Stimulated activated CD4-positive, alpha-beta T cell treated with anti-CD3 and anti-CD28 coated beads, Interleukin-12 subunit alpha, Interleukin-12 subunit beta, amount 100 ng/mL, for 48 hours (primary cell): ENCODE measurements at regions not wholly inside any gene's neighbourhood (a gene's known extent, or its start where the extent isn't known, plus 50 kb on each side); places are given as distances from the start of the nearest gene placed in this dataset.
A peak's percentile ranks its signal among the peaks of the same experiment; 100 is the strongest.
"Not testable (repeated sequence)": the region's sequence is repeated elsewhere in the genome, so short reads cannot be mapped to it uniquely, and the experiment has no call there.

Experiments used
- DNase-seq, 3 donors: peaks; one replicate each; pipeline ENCODE4 v3.0.0-alpha.2; 2020; ENCODE audit warnings: low read depth in 2 of 3, low spot score in 1 of 3

- no peak for DNase-seq
Measured at GRCh38 chr1:19591482-19592091, 52.5 kb upstream of the NBL1 start.

GRCh38 chr1:19585507-19585906, 58.6 kb upstream of the NBL1 start:
- DNase-seq = no peak

- peak; percentile 58 to 85 (median 70) for DNase-seq
Measured at GRCh38 chr1:19582318-19582717, 61.8 kb upstream of the NBL1 start.

- DNase-seq = no peak
Measured at GRCh38 chr1:19581381-19581780, 62.7 kb upstream of the NBL1 start.

DNA sequence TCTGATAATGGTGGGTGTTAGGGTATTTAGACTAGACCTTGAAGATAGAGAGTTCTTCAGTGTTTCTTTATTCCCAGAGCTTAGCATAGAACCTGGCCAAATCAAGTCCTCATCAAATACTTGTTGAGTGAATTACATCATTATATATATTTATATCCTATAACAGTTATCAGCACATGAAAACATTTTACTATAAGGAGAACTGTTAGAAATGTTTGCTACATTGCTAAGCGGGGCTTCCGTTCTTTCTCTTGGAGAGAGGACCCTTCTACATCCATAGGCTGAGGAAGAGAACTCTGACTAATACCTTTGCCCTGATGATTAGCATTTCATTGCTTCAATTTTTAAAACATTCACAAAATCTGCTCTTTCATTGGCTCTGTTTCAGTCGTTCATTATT, 66.5 kb upstream of the NBL1 start:
- no peak for DNase-seq

DNA sequence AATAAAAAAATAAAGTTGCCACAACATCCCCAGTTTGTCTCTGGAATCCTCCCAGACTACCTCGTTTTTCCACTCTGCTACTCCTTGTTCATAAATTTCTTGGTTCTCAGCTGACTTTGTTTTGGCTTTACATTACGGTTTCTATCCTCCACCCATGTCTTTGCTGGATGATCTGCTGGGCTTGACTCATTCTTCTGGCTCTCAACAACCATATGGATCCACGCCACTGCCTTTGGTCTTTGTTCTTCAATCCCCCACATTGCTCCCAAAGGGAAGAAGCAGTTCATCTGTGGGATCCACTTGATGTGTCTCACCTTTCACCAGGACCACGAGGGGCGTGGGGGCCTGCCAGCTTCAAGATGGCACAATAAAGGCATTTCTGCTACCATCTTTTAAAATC, 67.1 kb upstream of the NBL1 start:
- DNase-seq = no peak

GRCh38 chr1:19569786-19570185, 74.3 kb upstream of the NBL1 start:
- DNase-seq = no peak

DNA sequence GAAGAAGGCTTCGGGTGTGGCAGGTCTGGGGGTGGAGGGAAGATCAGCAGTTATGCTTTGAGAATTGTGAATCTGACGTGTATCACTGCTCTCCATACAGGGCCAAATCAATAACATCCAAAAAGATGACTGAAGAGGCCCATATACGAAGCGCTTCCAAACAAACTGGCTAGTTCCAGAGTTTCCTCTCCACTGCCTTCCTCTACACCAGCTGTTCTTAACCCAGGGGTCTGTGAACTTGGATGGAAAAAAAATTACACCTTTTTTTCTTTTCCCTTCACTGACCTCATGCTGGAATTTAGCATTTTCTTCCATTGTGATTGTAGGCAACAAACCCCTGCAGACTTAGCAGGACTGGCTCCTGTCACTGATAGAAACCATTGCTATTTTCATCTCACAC, 77.1 kb upstream of the NBL1 start:
- no peak for DNase-seq

DNA sequence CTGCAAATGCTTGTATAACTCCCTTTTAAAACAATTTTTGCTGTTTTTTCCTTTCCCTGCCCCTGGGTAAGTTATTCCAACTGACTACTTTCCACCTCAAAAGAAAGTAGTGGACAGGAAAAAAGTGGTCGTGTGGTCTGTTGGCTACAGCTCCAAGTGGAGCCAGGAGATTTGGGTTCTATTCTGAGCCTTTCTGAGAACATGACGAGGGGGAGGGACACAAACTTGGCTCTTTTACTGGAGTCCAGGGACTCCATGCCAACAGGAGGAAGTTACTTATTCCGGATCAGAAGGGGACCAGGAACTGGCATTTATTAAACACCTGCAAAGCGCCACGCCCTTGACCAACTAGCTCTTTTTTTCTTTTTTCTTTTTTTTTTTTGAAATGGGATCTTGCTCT, 79.0 kb upstream of the CAPZB start:
- no peak for DNase-seq

- DNase-seq = no peak
Measured at GRCh38 chr1:19563324-19564097, 78.2 kb upstream of the CAPZB start.

DNA sequence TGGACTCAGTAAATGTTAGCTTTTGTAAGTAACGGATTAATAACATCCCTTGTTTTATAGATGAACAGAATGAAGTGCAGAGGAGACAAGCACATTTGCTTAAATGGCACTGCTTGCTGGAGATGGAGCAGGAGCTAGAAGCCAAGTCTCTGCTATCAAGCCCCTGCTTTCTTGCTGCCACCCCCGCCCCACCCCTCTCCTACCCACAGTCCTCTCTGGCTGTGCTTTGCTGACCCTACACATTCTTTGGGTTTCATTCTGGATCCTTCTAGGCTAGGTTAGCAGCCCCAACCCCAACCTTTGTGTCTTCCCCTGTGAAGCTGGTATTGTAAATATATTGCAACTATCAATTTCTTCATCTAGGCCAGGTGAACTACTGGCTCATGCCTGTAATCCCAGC, 77.5 kb upstream of the CAPZB start:
- no peak for DNase-seq

DNA sequence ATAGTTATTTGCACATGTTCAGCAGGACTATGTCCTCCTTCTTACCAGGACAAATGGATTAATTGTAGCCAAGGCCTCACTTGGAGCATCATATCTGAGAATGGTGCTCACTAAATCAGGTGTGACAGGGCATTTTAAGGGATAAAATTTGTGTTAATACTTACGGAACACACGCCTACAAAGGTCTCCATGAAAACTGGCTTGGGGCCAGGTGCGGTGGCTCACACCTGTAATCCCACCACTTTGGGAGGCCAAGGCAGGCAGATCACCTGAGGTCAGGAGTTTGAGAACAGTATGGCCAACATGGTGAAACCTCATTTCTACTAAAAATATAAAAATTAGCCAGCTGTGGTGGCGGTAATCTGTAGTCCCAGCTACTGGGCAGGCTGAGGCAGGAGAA, 75.1 kb upstream of the CAPZB start:
- no peak for DNase-seq

- no peak for DNase-seq
Measured at GRCh38 chr1:19559641-19560040, 74.3 kb upstream of the CAPZB start.

DNA sequence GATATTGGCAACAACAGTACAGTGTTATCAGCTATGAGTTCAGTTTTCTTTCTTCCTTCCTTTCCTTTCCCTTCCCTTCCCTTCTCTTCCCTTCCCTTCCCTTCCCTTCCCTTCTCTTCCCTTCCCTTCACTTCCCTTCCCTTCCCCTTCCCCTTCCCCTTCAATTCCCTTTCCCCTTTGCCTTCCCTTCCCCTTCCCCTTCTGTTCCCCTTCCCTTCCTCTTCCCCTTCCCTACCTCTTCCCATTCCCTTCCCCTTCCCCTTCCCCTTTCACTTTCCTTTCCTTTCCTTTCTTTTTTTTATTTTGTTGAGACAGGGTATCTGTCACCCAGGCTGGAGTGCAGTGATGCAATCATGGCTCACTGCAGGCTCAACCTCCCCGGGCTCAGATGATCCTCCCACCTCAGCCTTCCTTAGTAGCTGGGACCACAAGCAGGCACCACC, 72.3 kb upstream of the CAPZB start:
- no peak for DNase-seq

GRCh38 chr1:19554090-19554489, 68.8 kb upstream of the CAPZB start:
- DNase-seq = no peak

DNA sequence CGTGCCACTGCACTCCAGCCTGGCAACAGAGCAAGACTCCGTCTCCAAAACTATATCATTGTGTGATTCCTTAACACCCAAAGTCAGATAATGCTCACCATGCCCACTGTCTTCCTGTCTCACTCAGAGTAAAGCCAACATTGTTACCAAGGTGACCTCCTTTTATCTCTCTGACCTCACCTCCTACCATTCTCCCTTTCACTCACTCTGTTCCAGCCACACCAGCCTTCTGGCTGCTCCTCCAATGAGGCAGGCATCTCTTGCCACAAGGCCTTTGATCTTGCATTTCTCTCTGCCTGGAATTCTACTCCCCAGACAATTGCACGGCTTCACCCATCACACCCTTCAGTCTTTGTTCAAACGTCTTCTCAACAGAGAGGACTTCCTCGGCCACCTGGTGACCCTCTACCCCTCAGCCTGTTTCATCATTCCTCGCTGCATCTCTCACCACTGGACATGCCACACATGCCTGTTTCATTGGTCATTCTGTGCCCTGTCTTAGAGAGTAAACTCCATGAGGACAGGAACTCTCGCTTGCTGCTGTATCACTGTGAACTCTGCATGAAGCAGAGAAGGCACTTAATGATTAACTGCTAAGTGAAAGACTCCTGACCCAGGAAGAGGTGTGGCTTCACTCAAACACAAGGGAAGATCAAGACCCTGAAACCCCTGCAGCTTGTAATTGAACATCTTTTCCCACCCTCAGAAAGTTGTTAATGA, 67.1 kb upstream of the CAPZB start:
- DNase-seq = no peak

- not testable (repeated sequence) for DNase-seq
Measured at GRCh38 chr1:19551837-19552236, 66.5 kb upstream of the CAPZB start.

DNA sequence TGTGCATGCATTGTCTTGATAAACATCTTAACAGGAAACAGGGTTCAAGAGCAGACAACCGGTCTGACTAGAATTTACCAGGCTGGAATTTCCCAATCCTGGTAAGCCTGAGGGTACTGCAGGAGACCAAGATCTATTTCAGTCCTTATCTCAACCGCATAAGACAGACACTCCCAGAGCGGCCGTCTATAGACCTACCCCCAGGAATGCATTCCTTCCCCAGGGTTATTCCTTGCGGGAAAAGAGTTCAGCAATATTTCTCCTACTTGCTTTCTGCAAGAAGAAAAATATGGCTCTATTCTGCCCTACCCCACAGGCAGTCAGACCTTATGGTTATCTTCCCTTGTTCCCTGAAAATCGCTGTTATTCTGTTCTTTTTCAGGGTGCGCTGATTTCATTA, 65.1 kb upstream of the CAPZB start:
- not testable (repeated sequence) for DNase-seq

DNA sequence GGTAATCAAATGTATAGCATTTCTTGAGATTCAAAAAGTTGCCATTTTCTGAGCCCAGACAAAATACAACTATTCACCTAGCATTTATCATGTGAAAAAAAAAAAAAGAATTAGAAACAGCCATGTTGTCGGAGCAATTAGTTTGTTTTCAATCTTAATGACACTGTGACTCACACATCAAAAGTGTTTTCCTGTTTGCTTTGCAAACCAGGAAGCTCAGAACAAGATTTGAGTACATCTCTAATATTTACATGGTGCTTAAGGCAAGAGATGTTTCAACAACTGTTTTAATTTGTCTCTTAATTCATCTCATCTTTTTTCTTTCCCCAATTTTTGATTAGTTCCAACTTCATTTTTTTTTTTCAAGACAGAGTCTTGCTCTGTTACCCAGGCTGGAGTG, 62.5 kb upstream of the CAPZB start:
- DNase-seq = no peak

GRCh38 chr1:19536519-19536918, 51.2 kb upstream of the CAPZB start:
- no peak for DNase-seq

GRCh38 chr1:19535214-19535613, 49.9 kb upstream of the CAPZB start:
- no peak for DNase-seq
